GM23338 (cell line): ENCODE measurements at regions not wholly inside any gene's neighbourhood (a gene's known extent, or its start where the extent isn't known, plus 50 kb on each side); places are given as distances from the start of the nearest gene placed in this dataset.

Experiments used
- ATAC-seq: fragments of 200-7000 bp; cut with Tn5 transposase; 3 replicates; pipeline ENCODE4 v1.9.1; 2020
- DNase-seq: peaks from one replicate; pipeline ENCODE4 v3.0.0-alpha.2; 2015; ENCODE audit warnings: low spot score
- H2AFZ ChIP-seq: fragments of 200-600 bp; sonication (generic); 2 replicates; pipeline ENCODE4 v1.8.0; 2016; ENCODE audit warnings: antibody characterized with exemption, mild to moderate bottlenecking, moderate library complexity
- H3F3A ChIP-seq: fragments of 200-600 bp; sonication (generic); replicated peaks from 2 replicates; pipeline ENCODE4 v1.8.0; 2017; ENCODE audit warnings: antibody characterized with exemption, mixed run types, low read depth
- H3K27ac ChIP-seq: fragments of 200-600 bp; sonication (generic); 2 replicates; pipeline ENCODE4 v1.6.1; 2016; ENCODE audit warnings: low read depth
- H3K27me3 ChIP-seq: fragments of 200-600 bp; sonication (generic); 2 replicates; pipeline ENCODE4 v1.8.0; 2016; ENCODE audit warnings: mild to moderate bottlenecking, mixed run types, moderate library complexity; ENCODE audit not compliant: insufficient read depth
- H3K36me3 ChIP-seq: fragments of 200-600 bp; sonication (generic); 2 replicates; pipeline ENCODE4 v1.8.0; 2016; ENCODE audit warnings: mild to moderate bottlenecking; ENCODE audit not compliant: insufficient read depth
- H3K4me1 ChIP-seq: fragments of 200-600 bp; sonication (generic); 2 replicates; pipeline ENCODE4 v1.8.0; 2016; ENCODE audit warnings: mild to moderate bottlenecking, moderate library complexity; ENCODE audit not compliant: insufficient read depth
- H3K4me2 ChIP-seq: fragments of 200-600 bp; sonication (generic); 2 replicates; pipeline ENCODE4 v1.7.1; 2017; ENCODE audit warnings: mixed run types
- H3K4me3 ChIP-seq: fragments of 200-600 bp; sonication (generic); 2 replicates; pipeline ENCODE4 v1.6.1; 2016; ENCODE audit warnings: mixed run types
- H3K79me2 ChIP-seq: fragments of 200-600 bp; sonication (generic); replicated peaks from 2 replicates; pipeline ENCODE4 v1.8.0; 2017; ENCODE audit warnings: mild to moderate bottlenecking; ENCODE audit not compliant: insufficient read depth
- H3K9me2 ChIP-seq: fragments of 200-600 bp; sonication (generic); 2 replicates; pipeline ENCODE4 v1.8.0; 2017; ENCODE audit not compliant: insufficient read depth
- H4K20me1 ChIP-seq: fragments of 200-600 bp; sonication (generic); replicated peaks from 2 replicates; pipeline ENCODE4 v1.8.0; 2017; ENCODE audit warnings: mild to moderate bottlenecking; ENCODE audit not compliant: insufficient read depth
- H3K27ac Mint-ChIP-seq: 2 replicates; pipeline ENCODE4 v1.8.0; 2020; ENCODE audit warnings: inconsistent platforms, mild to moderate bottlenecking, moderate library complexity, mixed read lengths
- H3K27me3 Mint-ChIP-seq: 3 replicates; pipeline ENCODE4 v1.8.0; 2022; ENCODE audit warnings: low read depth, mild to moderate bottlenecking, moderate library complexity, mixed read lengths, inconsistent platforms; ENCODE audit not compliant: insufficient read depth, poor library complexity
- H3K36me3 Mint-ChIP-seq: 3 replicates; pipeline ENCODE4 v1.8.0; 2021; ENCODE audit warnings: low read depth, mild to moderate bottlenecking, inconsistent platforms, moderate library complexity, mixed read lengths
- H3K4me1 Mint-ChIP-seq: 3 replicates; pipeline ENCODE4 v1.8.0; 2020; ENCODE audit warnings: mild to moderate bottlenecking, inconsistent platforms, mixed read lengths
- H3K4me3 Mint-ChIP-seq: 3 replicates; pipeline ENCODE4 v1.8.0; 2021; ENCODE audit warnings: moderate library complexity, mild to moderate bottlenecking, inconsistent platforms, mixed read lengths
- H3K9me3 Mint-ChIP-seq: 3 replicates; pipeline ENCODE4 v1.8.0; 2020; ENCODE audit warnings: moderate library complexity, mild to moderate bottlenecking, inconsistent platforms, mixed read lengths
- CREB1 ChIP-seq: fragments of 250-450 bp; sonication (Bioruptor Pico); IDR thresholded peaks from 2 replicates; pipeline ENCODE4 v1.5.0; 2020; ENCODE audit warnings: low read depth, mild to moderate bottlenecking, moderate library complexity
- EZH2 ChIP-seq: fragments of 200-600 bp; sonication (generic); IDR thresholded peaks from one replicate; pipeline ENCODE4 v1.8.0; 2017; ENCODE audit warnings: antibody characterized with exemption, mild to moderate bottlenecking, low read depth; ENCODE audit not compliant: unreplicated experiment
- EZH2phosphoT487 ChIP-seq: fragments of 200-600 bp; sonication (generic); IDR thresholded peaks from one replicate; pipeline ENCODE4 v1.8.1; 2018; ENCODE audit warnings: antibody characterized with exemption; ENCODE audit not compliant: unreplicated experiment
- JUNB ChIP-seq: IDR thresholded peaks from one replicate; pipeline ENCODE4 v1.6.1; 2016; ENCODE audit warnings: antibody characterized with exemption; ENCODE audit not compliant: unreplicated experiment
- NANOG ChIP-seq: IDR thresholded peaks from 2 replicates; pipeline ENCODE4 v1.6.1; 2016; ENCODE audit warnings: antibody characterized with exemption, borderline replicate concordance
- POLR2AphosphoS5 ChIP-seq: IDR thresholded peaks from 2 replicates; pipeline ENCODE4 v1.6.1; 2016; ENCODE audit warnings: antibody characterized with exemption, low read depth
- STAT1 ChIP-seq: IDR thresholded peaks from one replicate; pipeline ENCODE4 v1.6.1; 2016; ENCODE audit warnings: antibody characterized with exemption; ENCODE audit not compliant: unreplicated experiment
- ZNF114 ChIP-seq: fragments of 250-450 bp; sonication (Bioruptor Pico); IDR thresholded peaks from 2 replicates; pipeline ENCODE4 v1.5.0; 2020; ENCODE audit warnings: mild to moderate bottlenecking, moderate library complexity
- ZNF331 ChIP-seq: fragments of 250-450 bp; sonication (Bioruptor Pico); IDR thresholded peaks from 2 replicates; pipeline ENCODE4 v1.5.0; 2020; ENCODE audit warnings: low read depth, mild to moderate bottlenecking, moderate library complexity
- TF ChIP-seq, protein P1 (sequence below): fragments of 250-450 bp; sonication (Bioruptor Pico); IDR thresholded peaks from 2 replicates; pipeline ENCODE4 v1.5.0; 2020; ENCODE audit warnings: mild to moderate bottlenecking, moderate library complexity
- TF ChIP-seq, protein P2 (sequence below): IDR thresholded peaks from one replicate; pipeline ENCODE4 v1.6.1; 2018; ENCODE audit warnings: antibody characterized with exemption; ENCODE audit not compliant: unreplicated experiment
- TF ChIP-seq, protein P3 (sequence below): IDR thresholded peaks from 2 replicates; pipeline ENCODE4 v1.6.1; 2016; ENCODE audit warnings: antibody characterized with exemption
- TF ChIP-seq, protein P4 (sequence below), 2 experiments: fragments of 200-600 bp in 1 of 2; sonication (generic) in 1 of 2; conservative IDR thresholded peaks; 2 replicates each; pipeline versions ENCODE4 v1.5.1 to v1.6.1; 2016 to 2017; ENCODE audit warnings: antibody characterized with exemption in 2 of 2, low read depth in 2 of 2, mild to moderate bottlenecking in 2 of 2, moderate library complexity in 1 of 2

DNA sequence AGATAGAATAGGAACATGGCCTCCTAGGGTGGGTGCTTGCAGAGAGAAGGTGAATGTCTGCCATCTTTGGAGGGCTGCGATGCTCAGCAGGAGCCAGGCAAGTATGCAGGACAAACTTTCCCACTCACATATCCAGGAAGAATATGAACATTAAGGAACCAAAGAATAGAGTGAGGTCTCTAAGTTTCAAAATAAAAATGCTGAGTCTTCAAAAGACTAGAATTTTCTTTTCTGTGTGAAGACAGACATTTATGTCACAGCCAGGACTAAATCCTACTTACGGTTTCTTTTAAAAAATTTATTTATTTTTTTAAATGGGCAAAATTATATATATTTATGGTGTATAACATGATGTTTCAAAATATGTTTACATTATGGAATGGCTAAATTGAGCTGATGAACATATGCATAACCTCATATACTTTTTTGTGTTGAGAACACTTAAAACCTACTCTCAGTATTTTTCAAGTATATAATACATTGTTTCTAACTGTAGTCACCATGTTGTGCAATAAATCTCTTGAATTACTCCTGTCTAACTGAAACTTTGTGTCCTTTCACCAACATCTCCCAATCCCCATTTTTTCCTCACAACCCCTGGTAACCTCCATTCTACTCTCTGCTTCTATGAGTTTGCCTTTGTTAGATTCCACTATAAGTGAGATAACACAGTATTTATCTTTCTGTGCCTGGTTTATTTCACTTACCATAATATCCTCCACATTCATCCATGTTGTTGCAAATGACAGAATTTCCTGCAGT, 177.8 kb upstream of the HAND2 start:
- H3K27ac Mint-ChIP-seq = 0 out of 2 replicates have a peak overlapping the region, but pooled peaks have one; percentile 23
- H3K4me3 Mint-ChIP-seq = no peak overlapping the region
- no peaks in the 10 kb centered on the region for H3F3A ChIP-seq
- ATAC-seq = no peak
- H2AFZ ChIP-seq = no peak overlapping the region
- no peaks in the 10 kb centered on the region for H3K27me3 Mint-ChIP-seq
- H3K27ac ChIP-seq = no peak overlapping the region
- H3K9me3 Mint-ChIP-seq = no peaks in the 10 kb centered on the region
- no peaks in the 10 kb centered on the region for H4K20me1 ChIP-seq
- no peaks in the 10 kb centered on the region for H3K4me1 ChIP-seq
- H3K4me2 ChIP-seq = no peak overlapping the region
- no peaks in the 10 kb centered on the region; the same call in 1 of the 2 replicates for H3K9me2 ChIP-seq
- no peak for DNase-seq
- no peaks in the 10 kb centered on the region for H3K27me3 ChIP-seq
- no peaks in the 10 kb centered on the region for H3K36me3 ChIP-seq
- H3K4me3 ChIP-seq = no peak overlapping the region
- H3K4me1 Mint-ChIP-seq = no peaks in the 10 kb centered on the region
- no peak for TF ChIP-seq ZNF331 (CRISPR knock-in tag)
- TF ChIP-seq NANOG = no peak
- TF ChIP-seq, protein P1, sequence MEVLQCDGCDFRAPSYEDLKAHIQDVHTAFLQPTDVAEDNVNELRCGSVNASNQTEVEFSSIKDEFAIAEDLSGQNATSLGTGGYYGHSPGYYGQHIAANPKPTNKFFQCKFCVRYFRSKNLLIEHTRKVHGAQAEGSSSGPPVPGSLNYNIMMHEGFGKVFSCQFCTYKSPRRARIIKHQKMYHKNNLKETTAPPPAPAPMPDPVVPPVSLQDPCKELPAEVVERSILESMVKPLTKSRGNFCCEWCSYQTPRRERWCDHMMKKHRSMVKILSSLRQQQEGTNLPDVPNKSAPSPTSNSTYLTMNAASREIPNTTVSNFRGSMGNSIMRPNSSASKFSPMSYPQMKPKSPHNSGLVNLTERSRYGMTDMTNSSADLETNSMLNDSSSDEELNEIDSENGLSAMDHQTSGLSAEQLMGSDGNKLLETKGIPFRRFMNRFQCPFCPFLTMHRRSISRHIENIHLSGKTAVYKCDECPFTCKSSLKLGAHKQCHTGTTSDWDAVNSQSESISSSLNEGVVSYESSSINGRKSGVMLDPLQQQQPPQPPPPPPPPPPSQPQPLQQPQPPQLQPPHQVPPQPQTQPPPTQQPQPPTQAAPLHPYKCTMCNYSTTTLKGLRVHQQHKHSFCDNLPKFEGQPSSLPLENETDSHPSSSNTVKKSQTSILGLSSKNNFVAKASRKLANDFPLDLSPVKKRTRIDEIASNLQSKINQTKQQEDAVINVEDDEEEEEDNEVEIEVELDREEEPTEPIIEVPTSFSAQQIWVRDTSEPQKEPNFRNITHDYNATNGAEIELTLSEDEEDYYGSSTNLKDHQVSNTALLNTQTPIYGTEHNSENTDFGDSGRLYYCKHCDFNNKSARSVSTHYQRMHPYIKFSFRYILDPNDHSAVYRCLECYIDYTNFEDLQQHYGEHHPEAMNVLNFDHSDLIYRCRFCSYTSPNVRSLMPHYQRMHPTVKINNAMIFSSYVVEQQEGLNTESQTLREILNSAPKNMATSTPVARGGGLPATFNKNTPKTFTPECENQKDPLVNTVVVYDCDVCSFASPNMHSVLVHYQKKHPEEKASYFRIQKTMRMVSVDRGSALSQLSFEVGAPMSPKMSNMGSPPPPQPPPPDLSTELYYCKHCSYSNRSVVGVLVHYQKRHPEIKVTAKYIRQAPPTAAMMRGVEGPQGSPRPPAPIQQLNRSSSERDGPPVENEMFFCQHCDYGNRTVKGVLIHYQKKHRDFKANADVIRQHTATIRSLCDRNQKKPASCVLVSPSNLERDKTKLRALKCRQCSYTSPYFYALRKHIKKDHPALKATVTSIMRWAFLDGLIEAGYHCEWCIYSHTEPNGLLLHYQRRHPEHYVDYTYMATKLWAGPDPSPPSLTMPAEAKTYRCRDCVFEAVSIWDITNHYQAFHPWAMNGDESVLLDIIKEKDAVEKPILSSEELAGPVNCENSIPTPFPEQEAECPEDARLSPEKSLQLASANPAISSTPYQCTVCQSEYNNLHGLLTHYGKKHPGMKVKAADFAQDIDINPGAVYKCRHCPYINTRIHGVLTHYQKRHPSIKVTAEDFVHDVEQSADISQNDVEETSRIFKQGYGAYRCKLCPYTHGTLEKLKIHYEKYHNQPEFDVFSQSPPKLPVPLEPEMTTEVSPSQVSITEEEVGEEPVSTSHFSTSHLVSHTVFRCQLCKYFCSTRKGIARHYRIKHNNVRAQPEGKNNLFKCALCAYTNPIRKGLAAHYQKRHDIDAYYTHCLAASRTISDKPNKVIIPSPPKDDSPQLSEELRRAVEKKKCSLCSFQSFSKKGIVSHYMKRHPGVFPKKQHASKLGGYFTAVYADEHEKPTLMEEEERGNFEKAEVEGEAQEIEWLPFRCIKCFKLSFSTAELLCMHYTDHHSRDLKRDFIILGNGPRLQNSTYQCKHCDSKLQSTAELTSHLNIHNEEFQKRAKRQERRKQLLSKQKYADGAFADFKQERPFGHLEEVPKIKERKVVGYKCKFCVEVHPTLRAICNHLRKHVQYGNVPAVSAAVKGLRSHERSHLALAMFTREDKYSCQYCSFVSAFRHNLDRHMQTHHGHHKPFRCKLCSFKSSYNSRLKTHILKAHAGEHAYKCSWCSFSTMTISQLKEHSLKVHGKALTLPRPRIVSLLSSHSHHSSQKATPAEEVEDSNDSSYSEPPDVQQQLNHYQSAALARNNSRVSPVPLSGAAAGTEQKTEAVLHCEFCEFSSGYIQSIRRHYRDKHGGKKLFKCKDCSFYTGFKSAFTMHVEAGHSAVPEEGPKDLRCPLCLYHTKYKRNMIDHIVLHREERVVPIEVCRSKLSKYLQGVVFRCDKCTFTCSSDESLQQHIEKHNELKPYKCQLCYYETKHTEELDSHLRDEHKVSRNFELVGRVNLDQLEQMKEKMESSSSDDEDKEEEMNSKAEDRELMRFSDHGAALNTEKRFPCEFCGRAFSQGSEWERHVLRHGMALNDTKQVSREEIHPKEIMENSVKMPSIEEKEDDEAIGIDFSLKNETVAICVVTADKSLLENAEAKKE (CRISPR knock-in tag) = no peak
- TF ChIP-seq EZH2phosphoT487 = no peak
- TF ChIP-seq STAT1 = no peak
- TF ChIP-seq, protein P2, sequence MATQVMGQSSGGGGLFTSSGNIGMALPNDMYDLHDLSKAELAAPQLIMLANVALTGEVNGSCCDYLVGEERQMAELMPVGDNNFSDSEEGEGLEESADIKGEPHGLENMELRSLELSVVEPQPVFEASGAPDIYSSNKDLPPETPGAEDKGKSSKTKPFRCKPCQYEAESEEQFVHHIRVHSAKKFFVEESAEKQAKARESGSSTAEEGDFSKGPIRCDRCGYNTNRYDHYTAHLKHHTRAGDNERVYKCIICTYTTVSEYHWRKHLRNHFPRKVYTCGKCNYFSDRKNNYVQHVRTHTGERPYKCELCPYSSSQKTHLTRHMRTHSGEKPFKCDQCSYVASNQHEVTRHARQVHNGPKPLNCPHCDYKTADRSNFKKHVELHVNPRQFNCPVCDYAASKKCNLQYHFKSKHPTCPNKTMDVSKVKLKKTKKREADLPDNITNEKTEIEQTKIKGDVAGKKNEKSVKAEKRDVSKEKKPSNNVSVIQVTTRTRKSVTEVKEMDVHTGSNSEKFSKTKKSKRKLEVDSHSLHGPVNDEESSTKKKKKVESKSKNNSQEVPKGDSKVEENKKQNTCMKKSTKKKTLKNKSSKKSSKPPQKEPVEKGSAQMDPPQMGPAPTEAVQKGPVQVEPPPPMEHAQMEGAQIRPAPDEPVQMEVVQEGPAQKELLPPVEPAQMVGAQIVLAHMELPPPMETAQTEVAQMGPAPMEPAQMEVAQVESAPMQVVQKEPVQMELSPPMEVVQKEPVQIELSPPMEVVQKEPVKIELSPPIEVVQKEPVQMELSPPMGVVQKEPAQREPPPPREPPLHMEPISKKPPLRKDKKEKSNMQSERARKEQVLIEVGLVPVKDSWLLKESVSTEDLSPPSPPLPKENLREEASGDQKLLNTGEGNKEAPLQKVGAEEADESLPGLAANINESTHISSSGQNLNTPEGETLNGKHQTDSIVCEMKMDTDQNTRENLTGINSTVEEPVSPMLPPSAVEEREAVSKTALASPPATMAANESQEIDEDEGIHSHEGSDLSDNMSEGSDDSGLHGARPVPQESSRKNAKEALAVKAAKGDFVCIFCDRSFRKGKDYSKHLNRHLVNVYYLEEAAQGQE = no peak
- TF ChIP-seq ZNF114 (CRISPR knock-in tag) = no peak
- no peak for TF ChIP-seq CREB1 (CRISPR knock-in tag)
- TF ChIP-seq, protein P3, sequence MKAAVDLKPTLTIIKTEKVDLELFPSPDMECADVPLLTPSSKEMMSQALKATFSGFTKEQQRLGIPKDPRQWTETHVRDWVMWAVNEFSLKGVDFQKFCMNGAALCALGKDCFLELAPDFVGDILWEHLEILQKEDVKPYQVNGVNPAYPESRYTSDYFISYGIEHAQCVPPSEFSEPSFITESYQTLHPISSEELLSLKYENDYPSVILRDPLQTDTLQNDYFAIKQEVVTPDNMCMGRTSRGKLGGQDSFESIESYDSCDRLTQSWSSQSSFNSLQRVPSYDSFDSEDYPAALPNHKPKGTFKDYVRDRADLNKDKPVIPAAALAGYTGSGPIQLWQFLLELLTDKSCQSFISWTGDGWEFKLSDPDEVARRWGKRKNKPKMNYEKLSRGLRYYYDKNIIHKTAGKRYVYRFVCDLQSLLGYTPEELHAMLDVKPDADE = no peak
- no peak for TF ChIP-seq POLR2AphosphoS5
- no peak for TF ChIP-seq EZH2
- TF ChIP-seq JUNB = no peak
- TF ChIP-seq, protein P4, sequence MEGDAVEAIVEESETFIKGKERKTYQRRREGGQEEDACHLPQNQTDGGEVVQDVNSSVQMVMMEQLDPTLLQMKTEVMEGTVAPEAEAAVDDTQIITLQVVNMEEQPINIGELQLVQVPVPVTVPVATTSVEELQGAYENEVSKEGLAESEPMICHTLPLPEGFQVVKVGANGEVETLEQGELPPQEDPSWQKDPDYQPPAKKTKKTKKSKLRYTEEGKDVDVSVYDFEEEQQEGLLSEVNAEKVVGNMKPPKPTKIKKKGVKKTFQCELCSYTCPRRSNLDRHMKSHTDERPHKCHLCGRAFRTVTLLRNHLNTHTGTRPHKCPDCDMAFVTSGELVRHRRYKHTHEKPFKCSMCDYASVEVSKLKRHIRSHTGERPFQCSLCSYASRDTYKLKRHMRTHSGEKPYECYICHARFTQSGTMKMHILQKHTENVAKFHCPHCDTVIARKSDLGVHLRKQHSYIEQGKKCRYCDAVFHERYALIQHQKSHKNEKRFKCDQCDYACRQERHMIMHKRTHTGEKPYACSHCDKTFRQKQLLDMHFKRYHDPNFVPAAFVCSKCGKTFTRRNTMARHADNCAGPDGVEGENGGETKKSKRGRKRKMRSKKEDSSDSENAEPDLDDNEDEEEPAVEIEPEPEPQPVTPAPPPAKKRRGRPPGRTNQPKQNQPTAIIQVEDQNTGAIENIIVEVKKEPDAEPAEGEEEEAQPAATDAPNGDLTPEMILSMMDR (conservative IDR thresholded peaks at IDR 0.05; ENCODE audit: low read depth in 2 of 2) = no peak
- no peaks in the 10 kb centered on the region for H3K79me2 ChIP-seq
- H3K36me3 Mint-ChIP-seq = no peaks in the 10 kb centered on the region
